OCI-M1 (cell line): ENCODE measurements at regions not wholly inside any gene's neighbourhood (a gene's known extent, or its start where the extent isn't known, plus 50 kb on each side); places are given as distances from the start of the nearest gene placed in this dataset.

Source experiments
- DNase-seq: peaks from one replicate; lab custom pipeline; 2025; lab: John Stamatoyannopoulos, UW

DNA sequence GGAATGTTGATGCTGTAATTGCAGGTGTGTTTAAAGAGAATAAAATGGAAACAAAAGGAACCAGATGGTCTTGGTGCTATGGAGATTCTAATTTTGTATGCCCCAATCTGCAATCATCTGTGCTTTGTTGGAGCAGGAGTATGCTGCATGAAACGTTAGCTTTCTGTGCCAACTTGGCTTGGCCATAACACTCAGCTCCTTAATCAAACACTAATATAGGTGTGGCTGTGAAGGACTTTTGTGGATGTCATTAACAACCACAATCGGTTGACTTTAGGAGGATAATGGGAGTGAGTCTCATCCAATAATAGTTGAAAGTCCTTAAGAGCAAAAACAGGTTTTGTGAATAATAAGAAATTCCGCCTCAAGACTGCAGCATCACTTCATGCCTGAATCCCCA is 399.2 kb downstream of the NLGN4X start:
- no peak for DNase-seq

DNA sequence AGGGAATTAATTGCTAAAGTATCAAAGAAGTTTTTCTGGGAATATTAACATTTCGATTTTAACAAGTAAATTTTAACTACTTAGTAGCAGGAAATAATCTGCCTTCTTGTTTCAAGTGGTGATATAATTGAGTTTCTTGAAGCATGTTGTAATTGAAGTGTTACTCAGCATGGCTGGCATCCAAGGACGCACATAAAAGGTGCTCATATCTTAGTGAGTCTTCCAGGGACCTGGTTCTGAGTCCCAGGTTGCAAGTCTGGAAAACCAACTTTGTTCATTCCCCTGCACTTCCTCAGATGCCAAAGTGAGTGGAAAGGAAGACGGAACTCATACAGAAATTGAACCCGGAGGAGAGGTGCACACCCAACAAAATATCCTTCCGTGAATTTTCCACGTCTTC is 399.6 kb downstream of the NLGN4X start:
- no peak for DNase-seq

DNA sequence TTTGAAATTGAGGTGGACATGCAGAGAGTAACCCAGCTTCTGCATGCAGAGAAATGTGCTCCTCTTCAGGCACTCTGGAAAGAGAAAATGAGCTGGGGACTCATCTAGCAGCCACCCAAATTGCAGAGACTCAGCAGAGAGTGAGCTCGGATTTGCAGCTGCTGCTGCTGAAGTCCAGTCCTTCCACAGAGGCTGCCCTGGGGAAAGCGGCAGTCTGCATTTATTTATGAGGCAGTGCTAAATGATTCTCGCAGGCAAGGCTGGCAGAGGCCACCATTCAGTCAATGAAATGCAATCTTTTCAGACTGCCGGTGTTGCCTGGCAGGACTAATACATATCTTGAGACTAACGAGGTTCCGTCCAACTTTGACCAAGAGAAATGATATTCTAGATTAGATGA is 404.8 kb downstream of the NLGN4X start:
- DNase-seq: no peak

GRCh38 chrX:5810636-5811035 is 418.0 kb downstream of the NLGN4X start:
- DNase-seq: no peak

GRCh38 chrX:5807181-5807580 is 421.5 kb downstream of the NLGN4X start:
- no peak for DNase-seq

DNA sequence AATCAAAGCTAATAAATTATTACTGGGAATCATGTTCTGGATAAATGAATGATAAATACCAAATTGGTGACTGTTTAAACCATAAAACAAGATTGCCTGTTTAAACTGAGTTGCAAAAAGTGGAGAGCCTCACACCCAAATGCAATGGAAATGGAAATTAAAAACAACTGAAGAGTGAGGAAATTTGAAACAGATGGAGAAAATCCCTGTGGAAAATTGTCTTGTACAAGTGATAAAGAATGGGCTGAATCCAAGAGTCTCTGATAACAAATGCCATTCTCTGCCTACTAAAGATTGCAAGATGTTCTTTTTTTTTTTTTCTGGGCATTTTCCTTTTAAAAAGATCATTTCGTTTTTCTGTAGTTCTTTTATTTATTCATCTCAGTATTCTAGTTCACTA is 426.3 kb downstream of the NLGN4X start:
- no peak for DNase-seq

GRCh38 chrX:5791721-5792120 is 436.9 kb downstream of the NLGN4X start:
- DNase-seq: no peak

- DNase-seq: no peak
These were observed 439.8 kb downstream of the NLGN4X start for GRCh38 chrX:5788910-5789309.

DNA sequence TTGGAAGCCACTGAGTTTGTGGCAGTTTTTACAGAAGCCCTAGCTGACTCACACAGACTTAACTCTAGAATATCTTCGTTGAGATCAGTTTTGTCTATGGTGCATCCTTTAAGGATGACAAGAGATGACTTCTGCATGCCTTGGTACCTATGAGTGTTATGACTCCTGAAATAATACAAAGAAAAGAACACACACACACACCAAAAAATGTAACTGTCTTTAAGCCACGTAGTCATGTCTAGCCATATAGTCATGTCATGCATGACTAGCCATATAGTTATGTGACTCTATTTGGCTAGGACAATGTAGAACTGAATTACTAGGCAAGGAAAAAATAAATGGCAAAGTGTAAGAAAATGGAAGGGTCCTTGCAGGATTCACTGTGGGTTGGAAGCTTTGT is 447.8 kb downstream of the NLGN4X start:
- DNase-seq: no peak

- peak; percentile 56 for DNase-seq
These were observed 452.7 kb downstream of the NLGN4X start for GRCh38 chrX:5775846-5776430.

DNA sequence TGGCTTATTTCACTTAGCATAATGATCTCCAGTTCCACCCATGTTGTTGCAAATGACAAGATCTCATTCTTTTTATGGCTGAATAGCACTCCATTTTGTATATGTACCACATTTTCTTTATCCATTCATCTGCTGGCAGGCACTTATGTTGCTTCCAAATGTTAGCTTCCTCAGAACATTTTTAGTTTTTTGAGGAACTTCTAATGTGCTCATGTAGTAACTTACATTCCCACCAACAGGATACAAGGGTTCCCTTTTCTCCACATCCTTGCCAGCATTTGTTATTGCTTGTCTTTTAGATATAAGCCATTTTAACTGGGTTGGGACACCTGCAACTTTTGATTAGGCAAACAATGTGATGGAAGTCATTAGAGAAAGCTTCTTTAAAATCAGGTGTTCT is 454.2 kb downstream of the NLGN4X start:
- DNase-seq: no peak

DNA sequence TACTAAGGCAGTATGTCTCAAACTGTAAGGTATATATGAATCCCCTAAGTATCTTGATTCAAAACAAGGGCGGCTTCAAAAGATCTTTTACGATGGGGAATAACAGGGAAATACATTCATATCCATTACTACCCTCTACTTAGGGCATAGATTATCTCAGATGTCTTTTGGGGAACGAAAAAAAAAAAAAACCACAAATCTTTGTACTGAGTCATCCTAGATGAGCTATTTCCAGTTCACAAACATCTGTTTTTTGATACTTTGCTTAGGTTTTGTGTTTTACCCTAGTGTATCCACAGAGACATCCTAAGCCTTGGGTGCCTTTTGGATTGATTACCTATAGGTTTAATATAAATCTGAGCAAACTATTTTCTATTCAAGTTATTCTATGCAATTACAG is 457.2 kb downstream of the NLGN4X start:
- DNase-seq: peak; percentile 15

- DNase-seq: no peak
These were observed 472.1 kb downstream of the NLGN4X start for GRCh38 chrX:5756616-5757015.

- DNase-seq: no peak
These were observed 475.4 kb downstream of the NLGN4X start for GRCh38 chrX:5753291-5753690.

- no peak for DNase-seq
These were observed 475.8 kb downstream of the NLGN4X start for GRCh38 chrX:5752831-5753230.

DNA sequence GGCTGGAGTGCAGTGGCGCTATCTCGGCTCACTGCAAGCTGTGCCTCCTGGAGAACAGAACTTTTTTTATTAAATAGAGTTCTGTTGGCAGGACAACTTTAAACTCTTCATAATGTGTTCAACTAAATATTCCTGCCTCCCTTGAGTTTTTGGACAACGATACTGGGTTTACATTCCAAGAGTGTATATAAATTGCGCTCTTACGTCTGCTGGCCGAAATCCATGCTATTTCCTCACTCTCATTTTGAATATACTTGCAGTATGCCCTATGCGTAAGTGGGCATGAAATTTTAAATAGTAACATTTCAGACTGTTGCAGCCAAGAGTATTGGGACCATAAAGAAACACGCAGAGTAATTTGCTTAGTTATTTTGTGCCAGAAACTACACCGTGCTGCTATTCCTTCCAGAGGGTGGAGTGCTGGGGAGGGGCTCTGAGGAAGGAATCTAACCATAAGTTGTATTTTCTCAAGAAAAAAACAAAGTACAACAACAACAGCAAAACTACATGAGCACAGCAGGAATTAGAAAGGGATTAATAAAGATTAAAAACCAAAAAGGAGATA is 480.0 kb downstream of the NLGN4X start:
- DNase-seq: no peak

DNA sequence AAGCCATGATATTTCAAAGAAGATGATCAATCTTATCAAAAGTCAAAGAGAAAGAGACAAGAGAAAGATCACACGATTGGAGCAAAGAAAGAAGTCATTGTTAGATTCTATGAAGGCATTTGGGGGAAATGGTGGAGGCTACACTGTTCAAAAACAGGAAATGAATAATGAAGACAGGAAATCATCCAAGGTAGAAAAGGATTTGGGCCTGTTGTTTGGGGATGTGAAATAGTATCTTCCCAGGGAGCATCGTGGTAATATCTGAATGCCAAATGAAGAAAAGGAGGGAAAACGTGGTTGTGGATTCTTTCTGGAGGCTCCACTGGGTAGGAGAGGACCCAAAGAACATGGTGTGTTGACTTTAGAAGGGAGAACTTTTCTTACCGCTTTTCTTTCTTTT is 482.4 kb downstream of the NLGN4X start:
- DNase-seq: no peak

GRCh38 chrX:5733501-5733900 is 495.2 kb downstream of the NLGN4X start:
- no peak for DNase-seq

DNA sequence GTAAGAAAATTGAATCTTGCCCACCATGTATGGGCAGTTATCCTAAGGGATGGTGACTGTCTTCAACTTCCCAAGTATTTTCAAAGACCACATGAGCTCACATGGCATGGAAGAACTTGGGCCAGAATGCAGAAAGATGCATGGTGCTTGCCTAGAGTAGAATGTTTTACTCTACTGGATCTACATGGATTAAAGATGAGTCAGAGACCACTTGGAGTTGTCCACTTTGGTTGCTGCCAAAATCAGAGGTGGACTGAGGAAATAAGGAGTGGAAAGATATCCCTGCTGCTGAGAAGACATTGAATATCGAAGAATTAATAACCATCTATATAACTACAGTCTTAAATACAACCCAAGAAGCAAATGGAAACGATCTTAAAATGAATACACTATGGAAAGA is 498.1 kb downstream of the NLGN4X start:
- no peak for DNase-seq

DNA sequence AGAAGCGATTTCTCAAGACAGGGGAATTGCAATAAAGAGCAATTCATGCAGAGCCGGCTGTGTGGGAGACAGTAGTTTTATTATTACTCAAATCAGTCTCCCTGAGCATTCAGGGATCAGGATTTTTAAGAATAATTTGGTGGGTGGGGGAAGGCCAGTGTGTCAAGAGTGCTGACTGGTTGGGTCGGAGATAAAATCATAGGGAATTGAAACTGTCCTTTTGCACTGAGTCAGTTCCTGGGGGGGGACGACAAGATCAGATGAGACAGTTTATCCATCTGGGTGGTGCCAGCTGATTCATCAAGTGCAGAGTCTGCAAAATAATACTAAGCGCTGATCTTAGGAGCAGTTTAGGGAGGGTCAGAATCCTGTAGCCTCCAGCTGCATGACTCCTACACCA is 502.4 kb downstream of the NLGN4X start:
- DNase-seq: peak; percentile 1

GRCh38 chrX:5724123-5724522 is 504.5 kb downstream of the NLGN4X start:
- no peak for DNase-seq

GRCh38 chrX:5718651-5719050 is 510.0 kb downstream of the NLGN4X start:
- DNase-seq: no peak

GRCh38 chrX:5716666-5717065 is 512.0 kb downstream of the NLGN4X start:
- DNase-seq: no peak

DNA sequence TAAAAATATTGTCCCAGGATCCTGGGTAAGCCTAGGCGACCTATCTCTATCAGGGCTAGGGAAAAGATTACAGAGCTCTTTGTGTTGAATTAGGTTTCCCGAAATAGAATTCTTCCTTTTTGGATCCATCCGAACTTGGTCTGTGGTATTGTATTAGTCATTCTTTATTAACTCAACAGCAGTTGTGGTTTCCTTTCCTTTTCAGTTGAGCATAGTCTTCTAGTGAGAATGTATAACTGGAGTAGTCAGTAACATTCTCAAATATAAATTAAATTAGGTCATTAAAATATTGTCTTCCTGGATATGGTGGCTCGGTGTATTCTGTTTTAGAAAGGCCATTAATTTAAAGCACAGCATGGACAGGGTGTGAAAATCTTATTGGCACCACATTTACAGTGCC is 520.4 kb downstream of the NLGN4X start:
- DNase-seq: no peak

DNA sequence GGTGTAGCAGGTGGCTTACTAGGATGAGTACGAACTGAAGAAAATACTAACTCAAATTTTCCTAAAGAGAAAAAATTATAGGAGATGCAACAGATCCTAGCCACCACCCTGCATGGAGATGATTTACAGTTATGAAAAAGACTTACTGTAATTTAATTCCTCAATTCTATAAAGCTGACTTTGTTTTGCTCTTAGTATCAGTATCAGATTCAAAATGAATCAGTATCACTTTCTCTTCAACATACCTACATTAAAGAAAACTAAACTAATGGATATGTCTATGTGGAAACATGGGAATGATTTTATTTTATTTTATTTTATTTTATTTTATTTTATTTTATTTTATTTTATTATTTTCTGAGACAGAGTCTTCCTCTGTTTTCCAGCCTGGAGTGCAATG is 525.8 kb downstream of the NLGN4X start:
- no peak for DNase-seq
